GM03348 (cell line): ENCODE measurements at regions not wholly inside any gene's neighbourhood (a gene's known extent, or its start where the extent isn't known, plus 50 kb on each side); places are given as distances from the start of the nearest gene placed in this dataset.
A peak's percentile ranks its signal among the peaks of the same experiment; 100 is the strongest.

Experiments used
- DNase-seq: peaks from one replicate; pipeline ENCODE4 v3.0.0; 2012; ENCODE audit warnings: low spot score

- DNase-seq, result no peak
These were observed 1464.3 kb downstream of the UQCRFS1 start for GRCh38 chr19:27748551-27749152.

GRCh38 chr19:27746691-27747380 lies 1466.1 kb downstream of the UQCRFS1 start:
- peak; percentile 26 for DNase-seq

GRCh38 chr19:27745978-27746542 lies 1466.9 kb downstream of the UQCRFS1 start:
- no peak for DNase-seq

- no peak for DNase-seq
These were observed 1467.8 kb downstream of the UQCRFS1 start for GRCh38 chr19:27744926-27745768.

GRCh38 chr19:27742041-27742440 lies 1470.9 kb downstream of the UQCRFS1 start:
- DNase-seq, result no peak

- no peak for DNase-seq
These were observed 1471.7 kb downstream of the UQCRFS1 start for GRCh38 chr19:27741236-27741635.

GRCh38 chr19:27740396-27740795 lies 1472.6 kb downstream of the UQCRFS1 start:
- DNase-seq, result no peak

- DNase-seq, result no peak
These were observed 1474.3 kb downstream of the UQCRFS1 start for GRCh38 chr19:27738569-27739193.

GRCh38 chr19:27736225-27736624 lies 1476.7 kb downstream of the UQCRFS1 start:
- DNase-seq, result no peak

- no peak for DNase-seq
These were observed 1477.6 kb downstream of the UQCRFS1 start for GRCh38 chr19:27735314-27735713.

GRCh38 chr19:27734496-27735220 lies 1478.3 kb downstream of the UQCRFS1 start:
- DNase-seq, result no peak

- DNase-seq, result no peak
These were observed 1479.2 kb downstream of the UQCRFS1 start for GRCh38 chr19:27733551-27734266.

- no peak for DNase-seq
These were observed 1483.6 kb downstream of the UQCRFS1 start for GRCh38 chr19:27729332-27729731.

- no peak for DNase-seq
These were observed 1490.3 kb downstream of the UQCRFS1 start for GRCh38 chr19:27722625-27723024.

GRCh38 chr19:27720155-27720554 lies 1492.8 kb downstream of the UQCRFS1 start:
- no peak for DNase-seq

GRCh38 chr19:27719034-27719433 lies 1493.9 kb downstream of the UQCRFS1 start:
- DNase-seq, result no peak

GRCh38 chr19:27718234-27718633 lies 1494.7 kb downstream of the UQCRFS1 start:
- no peak for DNase-seq

- DNase-seq, result no peak
These were observed 1495.1 kb downstream of the UQCRFS1 start for GRCh38 chr19:27717825-27718224.

- no peak for DNase-seq
These were observed 1496.0 kb downstream of the UQCRFS1 start for GRCh38 chr19:27716922-27717321.

GRCh38 chr19:27714857-27715256 lies 1498.1 kb downstream of the UQCRFS1 start:
- DNase-seq, result no peak

GRCh38 chr19:27709496-27709895 lies 1503.5 kb downstream of the UQCRFS1 start:
- DNase-seq, result no peak
